ENCODE measurements at regions not wholly inside any gene's neighbourhood (a gene's known extent, or its start where the extent isn't known, plus 50 kb on each side); places are given as distances from the start of the nearest gene placed in this dataset.

- Histone ChIP-seq H3K23me2 (ENCODE audit: insufficient read length, low read depth, low read length, poor library complexity, severe bottlenecking) (no peaks in the 10 kb centered on the region), H4K91ac (ENCODE audit: insufficient read length, low read depth, low read length) (no peak overlapping the region), H3K9ac (ENCODE audit: extremely low read depth, insufficient read length, low read length) (no peak overlapping the region), H3K27ac (ENCODE audit: insufficient read length, low read depth, low read length) (no peak overlapping the region), H4K20me1 (ENCODE audit: control insufficient read depth, insufficient read depth, insufficient read length) (no peaks in the 10 kb centered on the region), H2BK12ac (ENCODE audit: insufficient read length, low read depth, low read length) (no peak overlapping the region), H2BK120ac (ENCODE audit: low read depth, low read length, poor library complexity, severe bottlenecking) (no peak overlapping the region), H3K4ac (ENCODE audit: low read depth, low read length) (no peak overlapping the region), H2BK20ac (ENCODE audit: low read depth, low read length, poor library complexity, severe bottlenecking) (no peak overlapping the region), H3K56ac (ENCODE audit: insufficient read length, low read depth, low read length) (no peak overlapping the region), H2AFZ (ENCODE audit: low read length) (no peak overlapping the region), H3K18ac (ENCODE audit: insufficient read length, low read depth, low read length) (no peak overlapping the region), H2AK5ac (ENCODE audit: insufficient read length, low read length) (no peak overlapping the region), H3K14ac (ENCODE audit: insufficient read depth, low read length) (no peak overlapping the region), H3K23ac (ENCODE audit: insufficient read length, low read depth, low read length) (no peak overlapping the region), H4K5ac (ENCODE audit: insufficient read length, low read depth, low read length) (no peak overlapping the region), H3K9me3 (ENCODE audit: control insufficient read depth, low read depth, low read length) (no peaks in the 10 kb centered on the region), H2BK5ac (ENCODE audit: insufficient read length, low read length) (no peak overlapping the region), H4K8ac (replicated peaks; ENCODE audit: insufficient read length, low read depth, low read length) (no peak overlapping the region), H3T11ph (ENCODE audit: low read length) (no peak overlapping the region), H3K4me1 (ENCODE audit: insufficient read depth, low read length) (no peaks in the 10 kb centered on the region), H3K4me2 (ENCODE audit: insufficient read depth, insufficient read length, low read length) (no peak overlapping the region), H2BK15ac (ENCODE audit: low read depth, low read length) (no peak overlapping the region), H3K79me2 (ENCODE audit: insufficient read depth, low read length) (no peaks in the 10 kb centered on the region), H3K79me1 (ENCODE audit: insufficient read depth, low read depth, low read length, poor library complexity, severe bottlenecking) (no peaks in the 10 kb centered on the region), H3K27me3 (ENCODE audit: insufficient read depth, low read length) (no peaks in the 10 kb centered on the region)
- Mint-ChIP-seq H3K4me3 (no peak overlapping the region), H3K4me1 (no peaks in the 10 kb centered on the region; a peak in 1 of 4 replicates), H3K9me3 (peaks cover 4 to 8% of the 10 kb centered on the region in 2 experiments; a peak in 3 of 5 replicates), H3K36me3 (ENCODE audit: insufficient read depth in 1 of 3, low read depth in 3 of 3) (no peaks in the 10 kb centered on the region), H3K27me3 (ENCODE audit: low read depth) (no peaks in the 10 kb centered on the region), H3K27ac (no peak overlapping the region; a peak in 2 of 7 replicates)
- no peak for DNase-seq
- TF ChIP-seq CTCF (conservative IDR thresholded peaks at IDR 0.05) = no peak
- WGBS (ENCODE audit: extremely low coverage, insufficient read length, low lambda C conversion rate) = no CpG with 5 or more reads among the region's 5 CpGs
Observed at GRCh38 chr6:48614326-48614725, 503.3 kb upstream of the PTCHD4 start.

All from H9 (cell line).